Nephron progenitor cell (in vitro differentiated cells): ENCODE measurements at regions not wholly inside any gene's neighbourhood (a gene's known extent, or its start where the extent isn't known, plus 50 kb on each side); places are given as distances from the start of the nearest gene placed in this dataset.

Experiments used
- DNase-seq: peaks from one replicate; pipeline ENCODE4 v3.0.0; 2021
- H3K27ac Mint-ChIP-seq: 2 replicates; pipeline ENCODE4 v1.8.0; 2021; ENCODE audit warnings: mild to moderate bottlenecking, moderate library complexity, mixed read lengths
- H3K27me3 Mint-ChIP-seq: 2 replicates; pipeline ENCODE4 v1.8.0; 2021; ENCODE audit warnings: mild to moderate bottlenecking, low read depth, mixed read lengths; ENCODE audit not compliant: poor library complexity
- H3K36me3 Mint-ChIP-seq: 2 replicates; pipeline ENCODE4 v1.8.0; 2021; ENCODE audit warnings: low read depth, mixed read lengths
- H3K4me1 Mint-ChIP-seq: 2 replicates; pipeline ENCODE4 v1.8.0; 2021; ENCODE audit warnings: mixed read lengths
- H3K4me3 Mint-ChIP-seq: 2 replicates; pipeline ENCODE4 v1.8.0; 2021; ENCODE audit warnings: mild to moderate bottlenecking, moderate library complexity, mixed read lengths
- H3K9me3 Mint-ChIP-seq: 2 replicates; pipeline ENCODE4 v1.8.0; 2021; ENCODE audit warnings: mild to moderate bottlenecking, moderate library complexity, mixed read lengths
- TF ChIP-seq, protein P1 (sequence below): fragments of 200-600 bp; sonication (generic); IDR thresholded peaks from 2 replicates; pipeline ENCODE4 v1.5.0; 2021; ENCODE audit warnings: antibody characterized with exemption

DNA sequence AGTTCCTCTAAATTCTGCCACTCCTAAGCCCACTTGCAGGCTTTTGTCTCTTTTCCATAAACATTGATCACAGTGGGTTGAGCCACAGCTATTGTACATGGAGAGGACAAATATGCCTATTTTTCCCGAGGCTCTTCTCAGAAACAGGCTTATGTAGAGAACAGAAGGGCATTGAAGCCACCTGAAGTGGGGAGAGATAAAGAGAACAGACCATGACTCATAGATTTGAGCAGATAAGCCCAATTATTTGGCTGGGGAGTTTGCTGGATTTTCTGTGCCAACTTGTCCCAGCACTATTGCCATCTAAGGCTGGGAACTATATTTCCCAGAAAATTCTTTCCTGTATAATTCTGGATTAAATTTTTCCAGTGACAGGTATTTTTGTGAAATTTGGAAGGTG lies 446.1 kb upstream of the RPS6KA3 start:
- Mint-ChIP-seq H3K4me3 (no peak overlapping the region), H3K27ac (no peak overlapping the region), H3K36me3 (no peaks in the 10 kb centered on the region), H3K9me3 (peaks cover 2% of the 10 kb centered on the region), H3K27me3 (peaks cover 3% of the 10 kb centered on the region), H3K4me1 (no peaks in the 10 kb centered on the region)
- TF ChIP-seq, protein P1, sequence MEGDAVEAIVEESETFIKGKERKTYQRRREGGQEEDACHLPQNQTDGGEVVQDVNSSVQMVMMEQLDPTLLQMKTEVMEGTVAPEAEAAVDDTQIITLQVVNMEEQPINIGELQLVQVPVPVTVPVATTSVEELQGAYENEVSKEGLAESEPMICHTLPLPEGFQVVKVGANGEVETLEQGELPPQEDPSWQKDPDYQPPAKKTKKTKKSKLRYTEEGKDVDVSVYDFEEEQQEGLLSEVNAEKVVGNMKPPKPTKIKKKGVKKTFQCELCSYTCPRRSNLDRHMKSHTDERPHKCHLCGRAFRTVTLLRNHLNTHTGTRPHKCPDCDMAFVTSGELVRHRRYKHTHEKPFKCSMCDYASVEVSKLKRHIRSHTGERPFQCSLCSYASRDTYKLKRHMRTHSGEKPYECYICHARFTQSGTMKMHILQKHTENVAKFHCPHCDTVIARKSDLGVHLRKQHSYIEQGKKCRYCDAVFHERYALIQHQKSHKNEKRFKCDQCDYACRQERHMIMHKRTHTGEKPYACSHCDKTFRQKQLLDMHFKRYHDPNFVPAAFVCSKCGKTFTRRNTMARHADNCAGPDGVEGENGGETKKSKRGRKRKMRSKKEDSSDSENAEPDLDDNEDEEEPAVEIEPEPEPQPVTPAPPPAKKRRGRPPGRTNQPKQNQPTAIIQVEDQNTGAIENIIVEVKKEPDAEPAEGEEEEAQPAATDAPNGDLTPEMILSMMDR = no peak
- no peak for DNase-seq

DNA sequence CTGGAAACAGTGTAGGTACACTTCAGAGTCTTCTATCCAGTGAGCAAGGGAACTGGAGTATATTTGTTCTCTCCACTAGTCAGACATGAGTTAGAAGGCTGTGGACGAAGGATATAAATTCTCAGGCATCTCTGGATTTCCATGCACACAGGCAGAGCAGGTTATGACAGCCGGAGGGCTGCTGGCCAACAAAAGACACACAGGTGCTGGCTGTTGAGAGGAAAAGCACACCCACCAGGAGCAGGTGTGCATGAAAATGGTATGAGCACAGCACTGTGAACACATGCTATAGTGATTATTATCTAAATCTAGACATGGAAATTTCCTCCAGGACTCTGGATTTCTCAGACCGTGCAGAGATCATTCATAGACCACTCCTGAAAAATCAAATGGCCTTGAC lies 444.7 kb upstream of the RPS6KA3 start:
- Mint-ChIP-seq H3K27me3 (peaks cover under 1% of the 10 kb centered on the region), H3K36me3 (no peaks in the 10 kb centered on the region), H3K4me3 (no peak overlapping the region), H3K9me3 (peaks cover 14% of the 10 kb centered on the region), H3K27ac (no peak overlapping the region), H3K4me1 (no peaks in the 10 kb centered on the region)
- no peak for DNase-seq
- TF ChIP-seq, protein P1 = no peak

DNA sequence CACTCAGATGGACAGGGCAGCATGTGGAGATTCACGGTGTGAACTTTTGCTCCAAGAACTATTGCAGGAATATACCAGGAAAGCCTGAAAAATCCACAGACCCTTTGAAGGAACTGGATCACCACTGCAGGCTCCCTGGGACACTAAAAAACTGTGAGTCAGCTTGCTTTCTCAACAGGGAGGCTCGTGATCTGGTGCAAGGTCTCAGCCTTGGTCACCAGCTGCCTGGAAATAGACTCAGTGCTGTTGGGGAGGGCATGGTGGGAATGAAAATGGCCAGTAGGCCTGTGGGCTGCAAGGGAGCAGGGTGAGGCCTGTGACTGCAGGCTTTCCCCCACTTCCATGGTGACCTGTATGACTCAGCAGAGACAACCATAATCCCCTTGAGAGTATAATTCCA lies 426.4 kb upstream of the RPS6KA3 start:
- TF ChIP-seq, protein P1 = no peak
- H3K4me3 Mint-ChIP-seq = no peak overlapping the region
- H3K9me3 Mint-ChIP-seq = peaks cover 7% of the 10 kb centered on the region
- H3K27ac Mint-ChIP-seq = no peak overlapping the region
- no peaks in the 10 kb centered on the region for H3K4me1 Mint-ChIP-seq
- no peaks in the 10 kb centered on the region for H3K36me3 Mint-ChIP-seq
- H3K27me3 Mint-ChIP-seq = peaks cover 2% of the 10 kb centered on the region
- no peak for DNase-seq

DNA sequence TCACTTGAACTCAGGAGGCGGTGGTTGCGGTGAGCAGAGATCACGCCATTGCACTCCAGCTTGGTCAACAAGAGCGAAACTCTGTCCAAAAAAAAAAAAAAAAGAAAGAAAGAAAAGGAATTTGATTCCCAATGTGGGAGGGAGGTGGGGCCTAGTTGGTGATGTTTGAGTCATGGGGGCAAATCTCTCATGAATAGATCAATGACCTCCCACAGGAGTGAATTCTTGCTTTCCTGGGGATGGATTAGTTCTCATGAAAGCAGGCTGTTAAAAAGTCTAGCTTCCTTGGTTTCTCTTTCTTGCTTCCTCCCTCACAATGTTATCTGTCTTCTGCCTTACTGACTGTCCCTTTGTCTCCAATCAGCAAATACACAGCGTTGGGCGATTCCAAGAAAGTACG lies 419.5 kb upstream of the RPS6KA3 start:
- no peaks in the 10 kb centered on the region for H3K9me3 Mint-ChIP-seq
- no peak overlapping the region for H3K27ac Mint-ChIP-seq
- no peak for DNase-seq
- no peak overlapping the region for H3K4me3 Mint-ChIP-seq
- TF ChIP-seq, protein P1 = no peak
- no peaks in the 10 kb centered on the region for H3K27me3 Mint-ChIP-seq
- no peaks in the 10 kb centered on the region for H3K4me1 Mint-ChIP-seq
- no peaks in the 10 kb centered on the region for H3K36me3 Mint-ChIP-seq

DNA sequence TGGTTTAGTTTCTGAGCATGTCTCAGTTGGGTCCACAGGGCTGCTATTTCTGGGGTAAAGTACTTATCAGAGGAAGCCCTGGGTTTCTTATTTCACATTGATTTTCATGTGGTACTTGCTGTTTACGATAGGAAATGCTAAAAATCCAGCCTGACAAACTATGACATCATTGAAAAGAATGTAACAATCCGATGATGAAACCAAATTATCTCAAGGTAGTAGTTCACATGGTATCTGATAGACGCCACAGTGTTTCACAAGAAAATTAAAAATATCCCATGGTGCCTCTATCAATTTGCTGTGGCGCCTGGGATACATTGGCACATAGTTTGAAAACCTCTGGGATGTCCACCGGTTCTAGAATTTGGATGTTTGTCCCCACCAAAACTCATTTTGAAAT lies 418.9 kb upstream of the RPS6KA3 start:
- TF ChIP-seq, protein P1 = no peak
- no peak overlapping the region for H3K27ac Mint-ChIP-seq
- H3K36me3 Mint-ChIP-seq = no peaks in the 10 kb centered on the region
- no peaks in the 10 kb centered on the region for H3K27me3 Mint-ChIP-seq
- DNase-seq = no peak
- H3K4me3 Mint-ChIP-seq = no peak overlapping the region
- H3K9me3 Mint-ChIP-seq = no peaks in the 10 kb centered on the region
- H3K4me1 Mint-ChIP-seq = no peaks in the 10 kb centered on the region

DNA sequence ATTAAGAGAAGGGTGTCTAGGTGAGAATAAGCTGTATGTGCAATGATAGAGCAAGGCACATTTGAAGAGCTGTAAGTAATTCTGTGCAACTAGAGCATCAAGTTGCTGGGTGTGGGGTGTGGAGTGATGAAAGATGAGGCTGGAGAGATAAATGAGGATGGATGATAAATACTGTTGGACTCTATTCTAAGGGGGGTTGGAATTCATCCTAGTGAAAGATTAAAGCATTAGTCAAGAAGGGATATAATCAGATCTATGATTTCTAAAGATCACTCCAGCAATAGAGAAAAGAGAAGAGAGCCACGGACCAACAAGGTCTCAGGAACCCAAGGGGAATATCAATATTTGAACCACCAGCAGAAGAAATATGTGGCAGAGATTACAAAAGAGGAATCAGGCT lies 415.0 kb upstream of the RPS6KA3 start:
- Mint-ChIP-seq H3K4me1 (no peaks in the 10 kb centered on the region), H3K9me3 (no peaks in the 10 kb centered on the region), H3K27ac (no peak overlapping the region), H3K36me3 (no peaks in the 10 kb centered on the region), H3K4me3 (no peak overlapping the region), H3K27me3 (no peaks in the 10 kb centered on the region)
- TF ChIP-seq, protein P1 = no peak
- DNase-seq = no peak
